ENCODE measurements at regions not wholly inside any gene's neighbourhood (a gene's known extent, or its start where the extent isn't known, plus 50 kb on each side); places are given as distances from the start of the nearest gene placed in this dataset. TPM values are rescaled to one million over a fixed set of nuclear protein-coding genes. Genes with fewer than 3 reads are reported as not detected.
"Not testable (repeated sequence)": the region's sequence is repeated elsewhere in the genome, so short reads cannot be mapped to it uniquely, and the experiment has no call there.

GRCh38 chr12:33945438-33945784 lies 76.9 kb upstream of the ALG10 start:
- WGBS, 2 donors, result 74 to 79% methylated on average over 6 of the region's 6 CpGs
- Histone ChIP-seq H3K27me3 (no peaks in the 10 kb centered on the region), H3K4me1 (no peaks in the 10 kb centered on the region), H3K4me3 (no peak overlapping the region), H3K27ac (no peak overlapping the region), H3K9me3 (peaks cover 0 to 20% (median 6%) of the 10 kb centered on the region in 4 donors), H3K36me3 (no peaks in the 10 kb centered on the region)
- DNase-seq (ENCODE audit: low spot score in 2 of 2), result no peak
- TF ChIP-seq POLR2A (IDR thresholded peaks at IDR 0.05), result no peak
- no peak for TF ChIP-seq EP300 (IDR thresholded peaks at IDR 0.05)
- TF ChIP-seq CTCF (IDR thresholded peaks at IDR 0.05), result no peak

GRCh38 chr12:33966219-33966618 lies 56.1 kb upstream of the ALG10 start:
- H3K36me3 ChIP-seq; H3K9me3 ChIP-seq; H3K4me1 ChIP-seq; H3K27ac ChIP-seq; DNase-seq (ENCODE audit: low spot score in 2 of 2); H3K4me3 ChIP-seq; H3K27me3 ChIP-seq: not testable (repeated sequence)
- WGBS, 2 donors, result 86 to 95% methylated on average over 7 of the region's 7 CpGs

- Histone ChIP-seq H3K27ac (no peak overlapping the region), H3K4me3 (no peak overlapping the region), H3K36me3 (no peaks in the 10 kb centered on the region), H3K27me3 (no peaks in the 10 kb centered on the region), H3K4me1 (no peaks in the 10 kb centered on the region), H3K9me3 (no peaks in the 10 kb centered on the region)
- WGBS, 2 donors, result 71 to 77% methylated on average over 1 of the region's 1 CpG
- no peak for DNase-seq (ENCODE audit: low spot score in 2 of 2)
- TF ChIP-seq EP300 (IDR thresholded peaks at IDR 0.05), result no peak
- no peak for TF ChIP-seq POLR2A (IDR thresholded peaks at IDR 0.05)
- TF ChIP-seq CTCF (IDR thresholded peaks at IDR 0.05), result no peak
Measured at GRCh38 chr12:33967760-33968159, 54.5 kb upstream of the ALG10 start.

Small RNA genes lying in the stretch of these regions (small RNA-seq; reads per million reads assigned to genes)
- gene RNU6-400P (not detected), gene RNU6-472P (not detected)
